ENCODE measurements at regions not wholly inside any gene's neighbourhood (a gene's known extent, or its start where the extent isn't known, plus 50 kb on each side); places are given as distances from the start of the nearest gene placed in this dataset.
A peak's percentile ranks its signal among the peaks of the same experiment; 100 is the strongest.

DNA sequence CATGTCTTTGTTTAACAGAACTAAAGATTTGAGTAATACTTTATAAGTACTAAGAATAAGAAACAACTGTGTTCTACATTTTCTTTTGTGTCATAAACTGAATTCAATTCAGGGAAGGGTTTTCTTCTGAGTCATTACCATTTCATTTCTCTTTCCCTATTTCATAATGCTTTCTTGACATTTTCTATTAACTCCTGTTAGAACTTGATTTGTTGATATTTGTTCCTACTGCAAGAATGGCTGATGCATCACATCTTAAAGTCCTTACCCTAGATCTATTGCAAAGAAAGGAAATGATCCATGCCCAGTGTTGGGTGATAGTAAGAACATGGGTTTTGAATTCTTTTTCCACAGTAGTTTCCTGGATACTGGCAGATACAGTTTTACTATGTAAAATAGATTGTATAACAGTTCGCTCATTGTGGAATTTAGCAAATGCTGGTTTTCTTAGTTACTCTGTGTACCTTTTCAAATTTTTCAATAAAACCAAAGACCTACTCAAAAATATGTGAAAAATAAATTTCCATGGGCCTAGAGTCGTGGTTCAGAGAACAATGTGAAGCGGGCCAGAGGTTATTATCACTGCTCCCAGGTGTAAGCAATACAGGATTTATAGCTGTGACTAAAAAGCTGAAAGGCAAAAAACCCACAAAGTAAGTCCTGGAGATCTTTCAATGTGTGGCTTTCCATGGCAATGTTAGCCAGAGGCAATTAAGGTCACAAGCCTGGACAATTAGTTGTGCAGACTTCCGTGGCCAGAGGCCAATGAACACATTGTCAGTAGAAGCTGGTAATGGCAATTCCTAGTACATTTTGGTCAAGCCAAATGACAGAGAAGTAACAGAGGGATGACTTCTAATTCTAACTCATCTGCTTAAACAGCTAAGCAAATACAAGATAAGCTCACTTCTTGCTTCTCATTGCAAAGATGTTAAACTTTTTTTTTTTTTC is 127.3 kb upstream of the FAT4 start:
- H3K79me2 ChIP-seq (ENCODE audit: low read length) = no peaks in the 10 kb centered on the region
- H3K9me3 ChIP-seq (ENCODE audit: insufficient read depth, low read length) = no peaks in the 10 kb centered on the region
- H3K27me3 ChIP-seq (ENCODE audit: low read depth, low read length) = no peaks in the 10 kb centered on the region
- no peak overlapping the region for H3K4me2 ChIP-seq (ENCODE audit: low read length)
- H3K4me3 ChIP-seq (ENCODE audit: low read length) = no peak overlapping the region
- H2AFZ ChIP-seq (ENCODE audit: low read depth, low read length) = no peak overlapping the region
- H3K27ac ChIP-seq (ENCODE audit: low read length) = no peak overlapping the region
- no peaks in the 10 kb centered on the region for H3K36me3 ChIP-seq (replicated peaks; ENCODE audit: low read depth, low read length)
- no peaks in the 10 kb centered on the region for H3K4me1 ChIP-seq (ENCODE audit: low read length)
- no peak for TF ChIP-seq CTCF (IDR thresholded peaks at IDR 0.05; ENCODE audit: low read depth, low read length)
- no peak for TF ChIP-seq EZH2phosphoT487 (IDR thresholded peaks at IDR 0.05; ENCODE audit: low read depth)
- H3K9ac ChIP-seq (ENCODE audit: low read length) = no peak overlapping the region
- H4K20me1 ChIP-seq (ENCODE audit: insufficient read depth, low read length) = no peaks in the 10 kb centered on the region

- H3K9me3 ChIP-seq (ENCODE audit: insufficient read depth, low read length) = no peaks in the 10 kb centered on the region
- no peaks in the 10 kb centered on the region for H3K79me2 ChIP-seq (ENCODE audit: low read length)
- no peak overlapping the region for H3K9ac ChIP-seq (ENCODE audit: low read length)
- no peak overlapping the region for H3K27ac ChIP-seq (ENCODE audit: low read length)
- H3K4me2 ChIP-seq (ENCODE audit: low read length) = no peak overlapping the region
- no peak overlapping the region for H2AFZ ChIP-seq (ENCODE audit: low read depth, low read length)
- no peaks in the 10 kb centered on the region for H4K20me1 ChIP-seq (ENCODE audit: insufficient read depth, low read length)
- TF ChIP-seq CTCF (IDR thresholded peaks at IDR 0.05; ENCODE audit: low read depth, low read length) (no peak), EZH2phosphoT487 (IDR thresholded peaks at IDR 0.05; ENCODE audit: low read depth) (no peak)
- H3K27me3 ChIP-seq (ENCODE audit: low read depth, low read length) = no peaks in the 10 kb centered on the region
- H3K36me3 ChIP-seq (replicated peaks; ENCODE audit: low read depth, low read length) = no peaks in the 10 kb centered on the region
- H3K4me3 ChIP-seq (ENCODE audit: low read length) = no peak overlapping the region
- no peaks in the 10 kb centered on the region for H3K4me1 ChIP-seq (ENCODE audit: low read length)
Measured at GRCh38 chr4:125184116-125184515, 130.6 kb upstream of the FAT4 start.

GRCh38 chr4:125181804-125182203 is 133.0 kb upstream of the FAT4 start:
- Histone ChIP-seq H3K4me2 (ENCODE audit: low read length) (no peak overlapping the region), H3K9me3 (ENCODE audit: insufficient read depth, low read length) (no peaks in the 10 kb centered on the region), H2AFZ (ENCODE audit: low read depth, low read length) (peak overlapping the region; percentile 22; the same call in 1 of the 2 replicates), H4K20me1 (ENCODE audit: insufficient read depth, low read length) (no peaks in the 10 kb centered on the region), H3K4me1 (ENCODE audit: low read length) (no peaks in the 10 kb centered on the region), H3K9ac (ENCODE audit: low read length) (no peak overlapping the region), H3K36me3 (replicated peaks; ENCODE audit: low read depth, low read length) (no peaks in the 10 kb centered on the region), H3K4me3 (ENCODE audit: low read length) (no peak overlapping the region), H3K79me2 (ENCODE audit: low read length) (no peaks in the 10 kb centered on the region), H3K27ac (ENCODE audit: low read length) (no peak overlapping the region), H3K27me3 (ENCODE audit: low read depth, low read length) (no peaks in the 10 kb centered on the region)
- TF ChIP-seq CTCF (IDR thresholded peaks at IDR 0.05; ENCODE audit: low read depth, low read length) (no peak), EZH2phosphoT487 (IDR thresholded peaks at IDR 0.05; ENCODE audit: low read depth) (no peak)

DNA sequence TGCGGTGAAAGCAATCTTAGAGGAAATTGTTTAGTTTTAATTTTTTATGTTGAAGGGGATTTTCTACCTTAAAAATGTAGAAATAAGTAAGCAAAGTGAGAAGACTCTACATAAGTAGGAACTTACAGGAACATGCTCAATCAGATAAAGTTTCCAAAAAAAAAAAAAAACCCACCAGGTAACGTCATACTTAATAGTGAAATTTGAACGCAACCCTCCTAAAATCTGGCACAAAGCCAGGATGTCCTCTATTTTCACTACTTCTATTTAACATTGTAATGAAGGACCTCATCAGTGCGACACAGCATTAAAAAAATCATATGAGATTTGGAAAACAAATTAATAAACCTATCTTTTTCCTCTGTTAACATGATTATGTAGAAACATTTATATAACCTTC is 135.0 kb upstream of the FAT4 start:
- Histone ChIP-seq H3K4me1 (ENCODE audit: low read length) (no peaks in the 10 kb centered on the region), H3K4me2 (ENCODE audit: low read length) (no peak overlapping the region), H3K27ac (ENCODE audit: low read length) (no peak overlapping the region), H4K20me1 (ENCODE audit: insufficient read depth, low read length) (no peaks in the 10 kb centered on the region), H3K36me3 (replicated peaks; ENCODE audit: low read depth, low read length) (no peaks in the 10 kb centered on the region), H2AFZ (ENCODE audit: low read depth, low read length) (no peak overlapping the region), H3K9me3 (ENCODE audit: insufficient read depth, low read length) (no peaks in the 10 kb centered on the region), H3K79me2 (ENCODE audit: low read length) (no peaks in the 10 kb centered on the region), H3K27me3 (ENCODE audit: low read depth, low read length) (no peaks in the 10 kb centered on the region), H3K9ac (ENCODE audit: low read length) (no peak overlapping the region), H3K4me3 (ENCODE audit: low read length) (no peak overlapping the region)
- no peak for TF ChIP-seq CTCF (IDR thresholded peaks at IDR 0.05; ENCODE audit: low read depth, low read length)

All from OCI-LY3 (cell line).